Left kidney (tissue), 1 donor: ENCODE measurements at regions not wholly inside any gene's neighbourhood (a gene's known extent, or its start where the extent isn't known, plus 50 kb on each side); places are given as distances from the start of the nearest gene placed in this dataset.

Experiments
- DNase-seq: peaks from one replicate; pipeline ENCODE4 v3.0.0-alpha.2; 2013

DNA sequence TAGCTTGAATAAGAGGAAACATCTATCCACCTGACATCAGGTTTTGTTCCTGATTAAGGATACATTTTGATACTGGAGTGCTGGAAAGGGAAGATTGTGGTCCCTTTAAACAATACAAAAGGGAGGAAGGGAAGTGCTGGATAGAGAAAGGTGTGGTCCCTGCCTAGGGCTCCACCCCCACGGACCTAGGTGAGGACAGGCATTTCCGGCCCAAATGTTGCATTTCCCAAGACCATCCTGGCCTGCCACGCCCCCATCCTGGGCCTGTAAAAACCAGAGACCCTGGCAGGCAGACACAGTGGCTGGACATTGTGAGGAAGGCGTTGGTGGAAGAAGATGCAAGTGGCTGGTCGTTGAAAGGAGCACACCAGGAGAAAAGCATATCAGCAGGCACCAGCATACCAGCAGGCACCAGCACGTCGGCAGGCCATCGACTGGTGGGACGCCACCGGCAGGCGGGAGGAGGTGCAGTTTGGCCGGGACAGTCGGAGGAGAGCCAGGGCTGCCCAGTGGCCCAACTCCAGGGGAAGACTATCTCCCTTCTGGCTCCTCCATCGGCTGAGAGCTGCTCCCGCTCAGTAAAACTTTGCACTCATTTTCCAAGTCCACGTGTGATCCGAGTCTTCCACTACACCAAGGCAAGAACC, 53.2 kb upstream of the AMN1 start:
- DNase-seq: no peak

DNA sequence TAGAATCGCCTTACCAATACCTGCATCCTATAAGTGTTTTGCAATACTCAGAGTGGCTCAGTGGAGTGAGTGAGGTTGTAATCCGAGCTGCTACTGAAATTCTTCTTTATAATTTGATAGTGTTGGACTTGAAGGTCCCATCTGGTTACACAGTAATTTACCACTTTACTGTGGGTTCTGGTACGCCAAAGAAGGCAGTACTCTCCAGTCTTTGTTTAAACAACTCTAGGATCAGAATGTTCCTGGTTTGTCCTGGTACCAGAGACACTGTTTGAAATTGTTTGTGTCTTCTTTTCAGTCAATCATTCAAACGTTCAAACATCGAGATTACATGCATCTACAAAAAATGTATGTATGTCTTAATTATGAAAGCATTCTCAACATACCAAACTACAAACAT, 51.3 kb upstream of the AMN1 start:
- no peak for DNase-seq

DNA sequence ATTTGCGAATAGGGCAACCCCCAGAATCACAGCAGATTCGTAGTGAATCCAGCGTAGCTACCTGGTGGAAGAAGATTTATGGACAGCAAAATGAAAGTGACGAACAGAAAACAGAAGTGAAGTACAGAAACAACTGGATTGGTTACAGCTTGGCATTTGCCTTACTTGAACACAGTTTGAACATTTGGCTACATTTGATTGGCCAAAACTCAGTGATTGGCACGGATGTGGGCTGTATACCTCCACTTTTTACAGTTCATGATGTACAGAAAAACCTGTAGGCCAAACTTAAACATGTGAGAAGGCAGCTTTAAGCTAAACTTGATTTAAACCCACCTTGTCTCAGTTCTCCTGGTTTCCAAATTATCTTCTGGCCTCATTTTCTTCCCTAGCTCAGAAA, 49.9 kb upstream of the AMN1 start:
- DNase-seq: no peak
